ENCODE measurements at regions not wholly inside any gene's neighbourhood (a gene's known extent, or its start where the extent isn't known, plus 50 kb on each side); places are given as distances from the start of the nearest gene placed in this dataset.
A peak's percentile ranks its signal among the peaks of the same experiment; 100 is the strongest.
"Not testable (repeated sequence)": the region's sequence is repeated elsewhere in the genome, so short reads cannot be mapped to it uniquely, and the experiment has no call there.

DNA sequence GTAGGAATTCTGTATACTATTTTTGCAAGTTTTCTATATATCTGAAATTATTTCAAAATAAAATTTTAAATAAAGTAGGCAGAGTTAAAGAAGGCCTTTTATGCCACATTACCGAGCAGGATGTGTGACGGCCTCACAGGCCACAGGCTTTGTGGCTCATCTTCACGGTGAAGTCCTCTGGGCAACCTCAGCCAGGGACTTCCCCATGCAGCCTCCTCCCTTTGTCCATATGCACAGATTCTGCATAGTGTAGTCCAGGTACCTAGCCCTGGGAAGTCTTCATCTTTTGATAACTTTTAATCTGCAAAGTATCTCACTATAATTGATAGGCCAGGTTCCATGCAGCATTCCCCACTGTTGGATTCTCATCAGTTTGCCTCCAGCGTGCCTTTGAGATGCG is 62.8 kb downstream of the ARHGAP11B start:
- DNase-seq (ENCODE audit: low read depth in 3 of 3): not testable (repeated sequence)

DNA sequence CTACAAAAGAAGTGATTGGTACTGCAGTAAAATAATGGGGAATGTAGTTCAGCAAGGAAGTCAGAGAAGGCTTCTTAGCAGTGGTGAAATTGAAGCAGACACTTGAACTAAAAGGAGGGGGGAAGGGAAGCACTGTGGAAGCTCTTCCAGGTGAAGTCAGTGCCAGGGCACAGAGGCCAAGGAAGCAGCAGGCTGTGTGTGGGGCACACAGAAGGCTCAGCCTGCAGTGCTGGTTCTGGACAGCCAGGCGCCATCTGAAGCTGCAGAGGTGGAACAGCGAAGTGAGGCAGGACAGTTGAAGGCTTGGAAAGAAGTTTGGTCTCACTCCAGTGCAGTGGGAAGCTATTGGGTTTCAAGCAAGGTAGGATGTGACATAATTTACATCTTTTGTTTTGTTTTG is 64.2 kb downstream of the ARHGAP11B start:
- DNase-seq (ENCODE audit: low read depth in 3 of 3): not testable (repeated sequence)

DNA sequence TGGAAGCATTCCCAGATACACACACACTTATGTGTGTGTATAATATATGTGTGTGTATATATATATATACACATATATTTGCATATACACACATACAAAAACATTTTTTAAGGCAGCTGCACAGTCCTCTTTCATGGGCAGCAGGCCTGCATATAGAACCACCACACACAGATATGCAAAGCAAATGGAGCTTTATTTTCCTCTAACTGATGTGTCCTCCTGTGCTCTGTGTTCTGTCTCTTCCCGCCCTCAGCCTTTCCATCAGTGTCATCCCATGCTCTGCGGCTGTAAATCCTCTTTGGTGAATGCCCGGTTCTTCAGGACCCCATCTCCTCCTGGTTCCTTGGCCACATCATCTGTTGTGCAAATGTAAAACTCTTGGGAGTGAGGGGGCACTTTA is 69.9 kb downstream of the ARHGAP11B start:
- not testable (repeated sequence) for DNase-seq (ENCODE audit: low read depth in 3 of 3)

DNA sequence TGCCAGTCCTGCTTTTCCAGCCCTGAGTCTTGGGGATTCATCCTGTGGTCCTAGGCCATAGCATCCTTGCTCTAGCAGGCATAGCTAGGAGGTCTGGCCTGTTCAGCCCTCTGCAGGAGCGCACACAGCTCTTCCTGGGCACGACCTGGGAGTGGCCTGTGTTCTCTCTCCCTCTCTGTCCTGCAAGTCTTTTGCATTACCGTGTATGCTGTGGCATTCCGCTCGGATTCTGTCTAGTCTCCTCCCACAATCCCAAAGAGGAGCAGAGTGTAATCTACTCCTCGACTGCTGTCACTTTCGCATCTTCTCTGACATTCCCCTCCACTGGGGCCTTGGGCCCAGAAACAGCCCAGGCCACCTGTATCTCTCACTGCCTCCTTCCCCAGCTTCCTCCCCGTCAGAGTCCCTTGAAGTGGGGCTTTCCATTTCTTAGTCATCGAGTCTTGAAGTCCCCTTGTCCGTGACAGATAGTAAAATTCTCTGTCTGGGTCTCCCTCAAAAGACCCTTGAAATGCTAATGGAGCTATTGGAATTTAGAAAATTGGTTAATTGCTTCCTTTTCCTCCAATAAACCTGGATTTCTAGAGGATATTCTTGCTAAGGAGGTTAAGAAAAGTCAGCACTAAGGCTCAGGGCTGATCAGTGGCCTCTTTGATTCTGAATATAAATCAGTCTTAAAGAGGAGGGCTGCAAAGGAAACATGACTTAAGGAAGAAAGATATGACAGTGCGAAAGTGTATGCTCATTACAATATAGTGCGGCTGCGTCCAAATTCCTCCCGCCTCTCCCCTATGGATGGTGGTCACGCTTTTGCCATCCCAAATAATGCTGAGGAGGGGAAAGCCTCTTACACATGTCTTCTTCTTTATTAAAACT is 70.7 kb downstream of the ARHGAP11B start:
- DNase-seq (ENCODE audit: low read depth in 3 of 3): not testable (repeated sequence)

DNA sequence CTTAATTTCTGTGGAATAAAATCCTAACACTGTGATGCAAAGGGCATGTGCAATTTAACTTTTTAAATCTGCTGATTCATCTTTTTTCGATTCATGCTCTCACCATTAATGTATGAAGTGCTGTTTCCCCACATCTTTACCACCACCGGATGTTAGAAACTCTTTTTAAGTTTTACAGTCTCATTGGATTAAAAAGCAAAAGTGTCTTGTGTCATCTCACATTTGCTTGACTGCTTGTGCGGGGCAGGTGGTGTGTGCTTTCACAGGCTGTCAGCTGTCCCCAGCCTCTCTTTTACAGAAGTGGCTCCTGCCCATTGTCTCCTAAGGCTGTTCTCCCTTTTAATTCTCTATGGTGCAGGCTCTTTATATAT is 71.4 kb downstream of the ARHGAP11B start:
- not testable (repeated sequence) for DNase-seq (ENCODE audit: low read depth in 3 of 3)

DNA sequence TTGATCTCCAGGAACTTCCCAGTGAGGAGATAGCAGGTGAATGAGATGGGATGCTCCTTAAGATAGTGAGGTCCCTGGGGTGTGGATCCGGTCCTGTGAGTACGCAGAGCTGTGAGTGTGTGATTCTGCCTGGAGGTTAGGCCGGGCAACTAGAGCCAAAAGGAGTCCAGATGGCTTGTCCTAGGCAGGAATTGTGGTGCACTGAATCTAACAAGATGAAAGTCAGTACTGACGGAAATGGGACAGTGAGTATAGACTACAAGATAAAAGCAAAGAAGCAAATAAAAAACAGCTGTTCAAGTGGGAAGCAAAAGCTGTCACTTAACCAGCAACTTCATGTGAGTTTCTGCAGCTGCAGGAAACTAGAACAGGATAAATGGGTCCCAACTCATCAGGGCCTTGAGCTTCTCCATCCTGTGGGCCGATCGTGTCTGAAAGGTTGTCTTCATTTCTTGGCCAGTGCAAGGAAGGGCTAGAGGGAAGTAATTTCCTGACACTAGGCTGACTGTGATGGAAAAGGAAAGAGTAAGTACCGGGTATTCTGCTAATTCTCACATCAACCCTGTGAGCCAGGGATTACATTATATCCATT is 74.2 kb downstream of the ARHGAP11B start:
- DNase-seq (ENCODE audit: low read depth in 3 of 3): not testable (repeated sequence)

DNA sequence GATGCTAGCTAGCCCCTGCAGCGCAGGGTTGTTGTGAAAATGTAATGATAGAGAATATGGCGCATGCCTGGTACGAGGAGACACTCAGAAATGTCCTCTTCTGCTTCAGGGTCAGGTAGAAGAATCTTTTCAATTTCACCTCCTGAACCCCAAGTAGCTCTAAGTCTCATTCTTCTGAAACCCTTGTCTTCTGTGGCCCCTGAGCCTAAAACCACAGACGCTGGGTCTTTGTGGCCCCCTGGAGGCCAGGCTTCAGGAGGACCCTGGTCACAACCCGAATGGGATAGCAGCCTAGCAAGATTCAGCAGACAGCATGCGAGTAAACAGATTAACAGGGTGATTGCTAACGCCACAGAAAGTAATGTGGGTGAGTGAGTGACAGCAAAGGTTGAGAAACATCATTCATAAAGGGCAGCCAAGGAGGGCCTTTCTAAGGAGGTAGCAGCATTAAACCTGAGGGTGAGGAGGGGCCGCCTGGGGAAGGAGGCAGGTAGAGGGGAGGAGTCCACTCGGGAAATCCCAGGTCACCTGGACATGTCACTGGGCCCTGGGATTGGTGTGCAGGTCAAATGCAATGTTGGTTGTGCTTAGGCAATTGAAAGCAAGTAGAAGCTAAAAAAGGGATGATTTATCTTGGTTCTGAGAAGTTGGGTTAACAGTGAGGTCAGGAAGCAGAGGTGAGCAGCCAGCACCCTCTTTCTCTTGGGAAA is 82.2 kb downstream of the ARHGAP11B start:
- DNase-seq (ENCODE audit: low read depth in 3 of 3): not testable (repeated sequence)

DNA sequence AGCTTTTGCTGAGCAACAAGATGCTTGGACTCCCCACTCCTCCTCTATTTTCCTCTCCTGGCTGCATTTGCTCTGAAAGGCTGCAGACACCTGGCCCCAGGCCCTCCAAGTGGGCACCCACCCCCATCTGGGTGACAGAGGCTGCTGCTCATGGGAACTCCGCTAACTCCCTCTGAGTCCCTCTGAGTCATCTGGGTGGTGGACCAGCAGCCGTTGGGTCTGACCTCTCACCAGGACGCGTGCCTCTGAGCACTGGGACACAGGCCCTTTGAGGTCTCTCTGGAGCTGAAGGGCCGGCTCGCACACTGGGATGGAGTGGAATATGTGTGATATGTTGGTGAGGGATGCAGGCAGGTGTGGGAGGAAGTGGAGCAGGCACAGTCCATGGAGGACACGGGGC is 82.9 kb downstream of the ARHGAP11B start:
- not testable (repeated sequence) for DNase-seq (ENCODE audit: low read depth in 3 of 3)

DNA sequence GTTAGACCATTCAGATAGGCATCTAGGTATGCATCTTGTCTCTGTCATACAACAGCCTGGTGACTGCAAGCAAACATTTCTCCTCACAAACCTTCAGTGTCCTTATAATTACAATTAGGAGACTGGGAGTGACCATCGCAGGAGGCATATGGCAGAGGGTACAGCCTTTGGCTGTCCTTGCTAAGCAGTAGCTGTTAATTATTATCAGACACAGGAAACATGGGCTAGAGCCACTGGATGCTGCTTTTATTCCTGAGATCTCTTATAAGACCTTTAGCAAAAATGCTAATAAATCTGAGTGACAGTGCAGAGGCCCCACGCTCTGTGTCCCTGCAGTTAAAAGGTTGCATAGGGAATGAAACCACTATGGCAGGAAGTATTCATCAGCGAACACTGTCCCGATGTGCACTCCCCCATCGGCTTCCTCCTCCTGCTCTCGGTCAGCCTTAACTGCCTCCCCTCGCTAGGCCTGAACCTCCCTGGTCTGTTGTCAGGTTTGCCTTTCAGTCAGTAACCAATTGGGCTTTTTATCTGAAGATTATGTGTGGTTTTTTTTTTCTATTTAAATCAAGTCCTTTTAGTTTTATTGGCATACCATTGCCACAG is 92.2 kb downstream of the ARHGAP11B start:
- DNase-seq (ENCODE audit: low read depth in 3 of 3): not testable (repeated sequence)

DNA sequence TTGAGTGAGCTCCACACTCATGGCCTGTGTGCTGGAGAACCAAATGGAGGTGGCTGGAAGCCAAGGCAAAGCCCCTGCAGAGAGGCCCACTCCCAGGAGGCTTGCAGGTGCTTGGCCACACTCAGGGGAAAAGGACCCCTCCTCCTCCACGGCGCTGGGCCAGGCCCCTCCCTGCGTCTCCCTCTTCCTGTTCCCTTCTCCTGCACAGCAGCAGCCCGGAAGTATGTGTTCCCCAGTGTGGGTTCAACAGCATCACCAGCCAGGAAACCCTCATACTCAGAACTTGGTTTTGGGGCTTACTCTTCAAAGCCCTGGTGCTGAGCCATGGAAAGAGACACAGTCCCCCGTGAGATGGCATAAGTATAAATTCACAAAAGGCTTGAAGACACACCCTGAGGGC is 93.4 kb downstream of the ARHGAP11B start:
- DNase-seq (ENCODE audit: low read depth in 3 of 3): not testable (repeated sequence)

DNA sequence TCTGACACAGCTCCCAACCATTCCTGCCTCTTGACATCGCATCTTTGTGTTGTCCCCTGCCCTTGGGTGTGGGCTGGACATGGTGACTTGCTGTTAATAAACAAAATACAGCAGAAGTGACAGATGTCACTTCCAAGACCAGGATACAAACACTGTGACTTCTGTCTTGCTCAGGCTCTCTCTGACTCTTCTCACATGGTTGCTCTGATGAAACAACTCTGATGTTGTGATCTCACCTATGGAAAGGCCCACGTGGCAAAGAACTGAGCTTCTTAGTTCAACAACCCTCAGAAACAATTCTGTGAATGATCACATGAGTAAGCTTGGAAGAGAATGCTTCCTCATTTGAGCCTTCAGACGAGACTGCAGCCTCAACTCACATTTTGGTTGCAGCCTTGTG is 94.9 kb downstream of the ARHGAP11B start:
- not testable (repeated sequence) for DNase-seq (ENCODE audit: low read depth in 3 of 3)

DNA sequence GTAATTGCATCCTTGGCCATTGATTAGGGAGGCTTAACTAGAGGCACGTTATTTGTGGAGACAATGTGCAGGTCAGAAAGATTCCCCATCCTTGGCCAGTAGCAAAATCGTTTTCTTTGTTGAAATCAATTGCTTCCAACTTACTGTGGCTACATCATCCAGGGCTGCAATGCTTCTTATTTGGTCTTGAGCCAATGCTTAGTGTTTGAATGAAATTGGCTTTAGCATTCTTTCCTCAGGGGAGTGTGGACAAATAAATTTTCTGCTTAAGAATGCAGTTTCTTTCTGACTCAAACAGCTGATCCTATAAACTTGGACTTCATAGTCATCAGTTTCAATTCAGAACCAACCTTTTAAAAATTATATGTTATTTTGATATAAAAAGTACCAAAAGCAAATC is 95.6 kb downstream of the ARHGAP11B start:
- DNase-seq (ENCODE audit: low read depth in 3 of 3): not testable (repeated sequence)

DNA sequence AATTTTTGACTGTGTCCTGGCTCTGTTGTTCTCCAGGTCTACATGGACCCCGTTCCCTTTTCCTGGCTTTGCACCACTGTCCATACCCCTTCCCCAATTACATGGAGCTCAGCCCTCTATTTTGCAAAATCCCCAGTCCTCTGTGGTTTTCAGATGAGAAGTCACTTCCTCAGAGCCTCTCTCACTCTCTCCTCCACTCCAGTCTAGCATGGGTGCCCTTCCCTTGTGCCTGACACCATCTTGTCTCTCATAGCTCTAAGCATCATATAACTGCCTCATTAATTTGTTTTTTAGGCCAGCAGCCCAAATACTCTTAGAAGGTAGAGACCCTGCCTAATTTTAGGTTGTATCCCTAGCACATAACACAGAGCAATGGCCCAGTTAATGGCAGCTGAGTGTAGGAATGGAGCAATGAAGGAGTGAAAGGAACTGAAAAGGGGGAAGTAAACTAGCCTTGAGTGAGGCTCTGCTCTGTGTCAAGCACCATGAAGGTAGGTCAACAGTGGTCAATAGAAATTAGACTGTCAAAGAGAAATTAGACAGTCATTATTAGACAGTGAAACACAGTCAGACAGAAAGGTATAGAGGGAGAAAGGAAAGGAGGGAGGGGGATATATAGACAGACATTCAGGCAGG is 97.7 kb downstream of the ARHGAP11B start:
- not testable (repeated sequence) for DNase-seq (ENCODE audit: low read depth in 3 of 3)

DNA sequence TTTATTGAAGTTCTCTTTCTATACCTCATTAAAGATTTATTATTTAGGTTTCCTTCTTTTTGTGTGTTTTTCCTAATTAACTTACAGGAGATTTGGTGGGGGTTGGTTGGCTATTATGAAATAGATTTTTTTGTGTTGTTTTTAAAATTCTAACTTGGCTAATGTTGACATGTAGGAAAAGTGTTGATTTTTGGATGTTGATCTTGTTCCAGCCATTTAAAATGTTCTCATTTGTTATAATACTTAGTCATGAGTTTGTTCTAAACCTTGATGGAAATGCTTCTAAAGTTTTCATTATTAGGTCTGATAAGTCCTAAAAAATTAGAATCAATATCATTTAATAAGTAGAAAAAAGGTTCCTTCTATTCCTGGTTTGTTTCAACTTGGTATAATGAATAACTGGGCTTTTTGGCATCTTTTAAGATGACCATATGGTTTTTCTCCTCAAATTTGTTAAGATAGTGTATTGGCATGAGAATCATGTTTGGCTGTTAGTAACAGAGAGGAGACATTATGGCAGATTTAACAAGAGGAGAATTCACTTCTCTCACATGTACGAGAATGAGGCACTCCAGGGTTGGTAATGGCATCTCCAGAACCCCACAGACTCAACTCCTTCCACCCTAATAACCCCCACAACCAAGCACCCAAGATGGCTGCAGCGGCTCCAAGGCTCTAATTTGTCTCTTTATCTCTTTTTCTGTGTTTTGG is 104.1 kb downstream of the ARHGAP11B start:
- DNase-seq (ENCODE audit: low read depth in 3 of 3): not testable (repeated sequence)

DNA sequence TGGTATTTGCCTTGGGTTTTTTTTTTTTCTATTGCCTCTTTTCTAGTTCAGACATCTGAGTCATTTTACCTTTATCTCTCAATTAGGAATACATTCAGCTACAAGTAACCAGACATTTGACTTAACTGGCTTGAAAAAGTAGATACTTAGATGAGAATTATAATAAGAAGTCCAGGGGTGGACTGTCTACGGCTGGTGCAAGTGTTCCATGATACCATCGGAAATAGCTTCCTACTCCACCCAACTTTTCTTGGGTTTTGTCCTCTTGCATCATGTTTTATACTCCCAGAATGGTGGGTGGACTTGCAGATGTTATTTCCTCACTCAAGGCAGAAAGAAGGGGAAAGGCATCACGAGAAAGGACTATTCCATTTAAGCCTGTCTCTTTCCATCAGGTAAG is 104.7 kb downstream of the ARHGAP11B start:
- DNase-seq (ENCODE audit: low read depth in 3 of 3): not testable (repeated sequence)

DNA sequence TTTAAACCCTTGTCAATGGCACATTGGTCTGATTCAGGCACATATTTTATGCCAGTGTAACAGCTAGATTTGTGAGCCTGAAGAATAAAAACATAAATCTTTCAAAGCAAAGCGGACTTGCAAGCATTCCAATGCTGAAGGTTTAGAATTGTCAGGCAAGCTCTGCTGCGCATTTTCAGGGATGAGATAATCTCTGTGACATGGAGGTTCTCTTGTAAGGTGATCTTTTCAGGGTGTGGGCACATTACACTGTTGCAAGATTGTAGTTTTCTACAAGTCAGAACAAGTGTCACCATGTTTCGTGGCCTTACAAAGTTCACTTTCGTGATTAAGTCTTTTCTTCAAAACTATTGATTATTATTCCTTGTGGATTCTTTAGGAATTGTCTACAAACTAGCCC is 106.2 kb downstream of the ARHGAP11B start:
- not testable (repeated sequence) for DNase-seq (ENCODE audit: low read depth in 3 of 3)

DNA sequence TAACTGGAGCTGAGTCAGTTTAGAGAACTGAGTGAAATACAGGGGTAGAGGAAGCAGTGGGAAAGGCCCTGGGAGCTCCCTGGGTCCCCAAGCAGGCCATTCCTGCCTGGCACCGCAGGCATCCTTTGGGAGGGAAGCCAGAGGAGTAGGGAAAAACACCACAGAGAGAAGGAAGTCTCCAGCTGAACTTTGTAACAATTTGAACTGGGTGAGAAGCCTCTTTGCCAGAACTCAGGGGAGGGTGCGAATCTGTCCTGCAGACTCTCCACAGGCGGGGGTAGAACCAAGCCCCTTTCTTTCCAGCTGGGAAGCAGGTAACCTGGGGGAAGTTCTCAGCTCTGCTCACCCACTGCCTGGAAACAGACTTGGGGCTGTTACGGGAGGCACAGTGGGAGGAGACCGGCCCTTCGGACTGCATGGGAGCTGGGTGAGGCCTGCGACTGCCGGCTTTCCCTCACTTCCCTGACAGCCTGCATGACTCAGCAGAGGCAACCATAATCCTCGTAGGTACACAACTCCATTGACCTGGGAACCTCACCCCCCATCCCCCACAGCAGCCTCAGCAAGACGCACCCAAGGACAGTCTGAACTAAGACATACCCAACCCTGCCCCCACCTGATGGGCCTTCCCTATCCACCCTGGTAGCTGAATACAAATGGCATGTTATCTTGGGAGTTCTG is 110.1 kb downstream of the ARHGAP11B start:
- not testable (repeated sequence) for DNase-seq (ENCODE audit: low read depth in 3 of 3)

DNA sequence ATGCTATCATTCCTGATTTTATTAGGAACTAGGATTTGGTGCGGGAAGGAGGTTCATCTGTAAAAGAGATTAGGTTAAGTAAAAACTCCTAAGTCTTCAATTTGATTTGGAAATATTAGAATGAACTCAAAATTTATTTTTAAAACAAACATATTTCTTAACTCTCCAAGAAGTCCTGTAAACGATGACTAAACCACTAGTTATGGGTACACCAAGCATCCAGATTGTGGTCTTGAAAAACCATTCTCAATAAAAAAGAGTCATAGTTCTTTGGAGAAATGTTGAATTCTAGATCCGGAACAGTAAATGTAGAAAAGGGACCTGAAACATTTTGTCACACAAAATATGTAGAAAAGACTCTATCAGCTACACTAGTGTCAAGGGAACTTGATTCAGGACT is 116.9 kb downstream of the ARHGAP11B start:
- not testable (repeated sequence) for DNase-seq (ENCODE audit: low read depth in 3 of 3)

DNA sequence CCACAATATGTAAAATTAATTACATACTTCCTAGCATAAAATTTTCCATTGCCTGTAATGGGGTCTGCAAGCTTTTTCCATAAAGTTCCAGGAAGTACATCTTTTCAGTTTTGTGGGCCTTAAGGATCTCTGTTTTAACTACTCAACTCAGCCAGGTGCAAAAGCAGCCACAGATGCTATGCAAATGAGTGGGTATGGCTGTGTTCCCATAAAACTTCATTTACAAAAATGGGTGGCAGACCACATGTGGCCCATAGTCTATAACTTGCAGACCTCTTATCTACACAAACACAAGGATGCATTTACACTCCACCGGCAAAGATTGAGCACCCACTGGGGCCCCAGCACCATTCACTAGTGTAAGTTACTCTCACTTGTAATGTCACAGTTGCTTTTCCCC is 123.1 kb downstream of the ARHGAP11B start:
- DNase-seq (ENCODE audit: low read depth in 3 of 3): not testable (repeated sequence)

DNA sequence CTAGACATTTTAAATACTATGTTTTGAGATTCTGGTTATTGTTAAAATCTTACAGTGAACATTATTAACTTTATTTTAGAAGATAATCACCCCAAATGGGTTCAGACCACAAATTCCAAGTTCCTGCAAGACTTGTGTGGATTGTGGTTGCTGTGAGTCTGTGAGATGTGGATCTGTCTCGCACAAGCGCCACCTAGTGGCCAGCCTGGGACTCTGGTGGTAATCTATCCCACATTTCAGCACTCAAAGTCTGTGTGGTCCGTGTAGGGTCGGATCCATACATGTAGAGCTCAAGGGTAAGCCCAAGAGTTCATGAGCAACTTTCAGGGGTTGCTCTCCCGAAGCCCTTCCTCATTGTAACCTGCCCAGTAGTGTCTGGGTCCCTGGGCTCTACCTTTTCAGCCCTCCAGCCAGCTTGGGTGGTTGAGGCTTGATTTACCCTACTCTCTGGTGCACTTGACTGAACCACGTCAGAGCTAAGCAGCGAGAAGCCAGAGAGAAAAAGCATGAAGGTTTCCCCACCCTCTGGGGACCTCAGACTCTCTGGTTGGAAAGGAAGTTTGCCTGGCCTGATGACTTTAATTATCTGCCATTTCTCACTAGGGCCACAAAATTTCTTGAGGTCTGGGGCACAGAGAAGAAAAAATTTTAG is 129.2 kb downstream of the ARHGAP11B start:
- peak; percentile 40 to 67 (median 54) for DNase-seq (ENCODE audit: low read depth in 3 of 3)

Measured in stimulated activated CD4-positive, alpha-beta T cell treated with anti-CD3 and anti-CD28 coated beads, TNF-alpha, amount 100 ng/mL, for 4 hours (primary cell).